ENCODE measurements at regions not wholly inside any gene's neighbourhood (a gene's known extent, or its start where the extent isn't known, plus 50 kb on each side); places are given as distances from the start of the nearest gene placed in this dataset.

- TF ChIP-seq POLR2A (IDR thresholded peaks at IDR 0.05; ENCODE audit: low read depth, low read length) (no peak), POLR2AphosphoS5 (IDR thresholded peaks at IDR 0.05; ENCODE audit: low read depth, low read length) (no peak)
Measured at GRCh38 chr5:118311103-118311819, 677.1 kb downstream of the DTWD2 start.

Data from GM12892 (cell line).